OCI-LY1 (cell line): ENCODE measurements at regions not wholly inside any gene's neighbourhood (a gene's known extent, or its start where the extent isn't known, plus 50 kb on each side); places are given as distances from the start of the nearest gene placed in this dataset.
"Not testable (repeated sequence)": the region's sequence is repeated elsewhere in the genome, so short reads cannot be mapped to it uniquely, and the experiment has no call there.

Experiments
- H2AFZ ChIP-seq: fragments of 200-600 bp; sonication (generic), shearing (Covaris generic); 2 replicates; pipeline ENCODE4 v1.6.0; 2014; ENCODE audit warnings: antibody characterized with exemption, mild to moderate bottlenecking, low read length
- H3F3A ChIP-seq: fragments of 200-600 bp; sonication (generic), shearing (Covaris generic); 2 replicates; pipeline ENCODE4 v1.6.0; 2014; ENCODE audit warnings: mild to moderate bottlenecking, antibody characterized with exemption, low read length, moderate library complexity; ENCODE audit not compliant: insufficient read depth
- H3K27ac ChIP-seq: fragments of 200-600 bp; sonication (generic); 2 replicates; pipeline ENCODE4 v1.5.1; 2014; ENCODE audit warnings: low read length, mixed run types, mild to moderate bottlenecking, low read depth; ENCODE audit not compliant: poor library complexity, severe bottlenecking
- H3K27me3 ChIP-seq: fragments of 200-600 bp; sonication (generic); 2 replicates; pipeline ENCODE4 v1.6.0; 2014; ENCODE audit warnings: antibody characterized with exemption, mild to moderate bottlenecking, low read length, moderate library complexity; ENCODE audit not compliant: insufficient read depth
- H3K36me3 ChIP-seq: fragments of 200-600 bp; sonication (generic); 2 replicates; pipeline ENCODE4 v1.6.1; 2014; ENCODE audit warnings: mild to moderate bottlenecking, antibody characterized with exemption, low read length, moderate library complexity, mixed read lengths; ENCODE audit not compliant: insufficient read depth
- H3K4me1 ChIP-seq: fragments of 200-600 bp; sonication (generic); 2 replicates; pipeline ENCODE4 v1.5.1; 2014; ENCODE audit warnings: mild to moderate bottlenecking, low read length, moderate library complexity; ENCODE audit not compliant: insufficient read depth, severe bottlenecking
- H3K4me2 ChIP-seq: fragments of 200-600 bp; sonication (generic), shearing (Covaris generic); 2 replicates; pipeline ENCODE4 v1.6.1; 2014; ENCODE audit warnings: low read length
- H3K4me3 ChIP-seq: fragments of 200-600 bp; sonication (generic); 2 replicates; pipeline ENCODE4 v1.5.1; 2014; ENCODE audit warnings: low read length, low read depth, mild to moderate bottlenecking, mixed read lengths; ENCODE audit not compliant: poor library complexity, severe bottlenecking
- H3K79me2 ChIP-seq: fragments of 200-600 bp; shearing (Covaris generic); 2 replicates; pipeline ENCODE4 v1.6.1; 2016; ENCODE audit warnings: mixed run types, low read length, mixed read lengths; ENCODE audit not compliant: insufficient read depth
- H3K9ac ChIP-seq: fragments of 200-600 bp; sonication (generic), shearing (Covaris generic); 2 replicates; pipeline ENCODE4 v1.6.1; 2014; ENCODE audit warnings: mild to moderate bottlenecking, low read length, mixed read lengths
- H3K9me2 ChIP-seq: fragments of 200-600 bp; sonication (generic), shearing (Covaris generic); 2 replicates; pipeline ENCODE4 v1.6.1; 2014; ENCODE audit warnings: low read depth, mild to moderate bottlenecking, low read length, mixed read lengths
- H3K9me3 ChIP-seq: fragments of 200-600 bp; shearing (Covaris generic); 2 replicates; pipeline ENCODE4 v1.6.1; 2014; ENCODE audit warnings: low read length, mixed read lengths
- H4K20me1 ChIP-seq: fragments of 200-600 bp; sonication (generic), shearing (Covaris generic); 2 replicates; pipeline ENCODE4 v1.6.0; 2016; ENCODE audit warnings: mild to moderate bottlenecking, low read length; ENCODE audit not compliant: insufficient read depth

DNA sequence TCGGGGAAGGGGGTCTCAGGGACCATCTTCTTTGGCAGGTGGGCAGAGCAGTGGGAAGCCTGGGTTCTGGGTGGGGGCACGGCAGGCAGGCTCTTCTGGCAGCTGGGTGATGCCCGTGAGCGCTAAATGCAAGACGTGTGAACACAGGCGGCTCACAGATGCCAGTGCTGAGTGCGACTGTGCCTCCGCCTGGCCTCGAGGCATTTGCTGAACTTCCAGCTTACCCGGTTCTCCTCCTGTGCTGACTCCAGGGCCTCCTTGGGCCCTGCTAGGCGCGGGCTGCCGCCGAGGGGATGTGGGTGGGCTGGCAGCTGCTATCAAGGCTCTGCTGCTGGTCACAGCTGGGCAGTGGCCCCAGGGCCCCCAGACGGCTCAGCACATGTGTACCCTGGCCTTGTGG is 3947.8 kb upstream of the TPTE start:
- not testable (repeated sequence) for H3K79me2 ChIP-seq, H3K9me2 ChIP-seq, H3K4me3 ChIP-seq, H3K27ac ChIP-seq, H3K36me3 ChIP-seq, H3K9me3 ChIP-seq, H3F3A ChIP-seq, H3K4me1 ChIP-seq, H2AFZ ChIP-seq, H4K20me1 ChIP-seq, H3K27me3 ChIP-seq, H3K9ac ChIP-seq, H3K4me2 ChIP-seq

DNA sequence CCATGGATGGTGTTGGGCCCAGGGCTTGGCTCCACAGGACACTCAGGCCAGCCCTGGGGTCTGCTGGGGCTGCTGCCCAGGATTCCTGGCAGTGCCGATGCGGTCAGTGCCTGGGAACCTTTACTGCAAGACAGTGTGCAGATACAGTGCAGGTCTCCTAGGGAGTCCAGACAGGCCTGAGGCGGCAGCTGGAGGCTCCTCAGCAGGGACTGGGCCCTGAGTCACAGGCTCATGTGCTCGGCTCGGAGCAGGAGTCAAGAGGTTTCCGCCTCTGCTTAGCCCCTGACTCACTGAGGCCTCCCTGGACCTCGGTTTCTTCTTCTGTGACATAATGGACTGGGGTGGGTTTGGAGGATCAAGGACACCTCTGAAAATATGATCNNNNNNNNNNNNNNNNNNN is 3941.6 kb upstream of the TPTE start:
- not testable (repeated sequence) for H3K27me3 ChIP-seq, H3F3A ChIP-seq, H3K36me3 ChIP-seq, H2AFZ ChIP-seq, H3K9me2 ChIP-seq, H3K9ac ChIP-seq, H3K4me3 ChIP-seq, H3K4me2 ChIP-seq, H3K27ac ChIP-seq, H3K79me2 ChIP-seq, H4K20me1 ChIP-seq, H3K4me1 ChIP-seq, H3K9me3 ChIP-seq
